ENCODE measurements at regions not wholly inside any gene's neighbourhood (a gene's known extent, or its start where the extent isn't known, plus 50 kb on each side); places are given as distances from the start of the nearest gene placed in this dataset.

GRCh38 chr1:34270181-34270580, 93.5 kb downstream of the C1orf94 start:
- Histone ChIP-seq H3K9me3 (no peaks in the 10 kb centered on the region), H3K36me3 (no peaks in the 10 kb centered on the region), H3K4me3 (no peak overlapping the region), H3K27ac (no peak overlapping the region), H3K4me1 (no peaks in the 10 kb centered on the region), H3K27me3 (replicated peaks in 1 of 7) (peaks cover 0 to 30% (median 0%) of the 10 kb centered on the region in 7 donors)
- 65 to 79% (median 72%) methylated on average over 3 of the region's 3 CpGs for WGBS, 5 donors
- intact Hi-C loops (cut with DNase I; ENCODE audit: low total_unique reads): no loop called here
- DNase-seq: no peak
- TF ChIP-seq POLR2AphosphoS5 (IDR thresholded peaks at IDR 0.05) (no peak), POLR2A (IDR thresholded peaks at IDR 0.05) (no peak), CTCF (IDR thresholded peaks at IDR 0.05 in 8 of 11, conservative IDR thresholded peaks at IDR 0.05 in 3 of 11) (no peak)

GRCh38 chr1:34272152-34272551, 95.4 kb downstream of the C1orf94 start:
- Histone ChIP-seq H3K27me3 (replicated peaks in 1 of 7) (peaks cover 0 to 16% (median 0%) of the 10 kb centered on the region in 7 donors), H3K9me3 (no peaks in the 10 kb centered on the region), H3K4me3 (no peak overlapping the region), H3K27ac (no peak overlapping the region), H3K4me1 (no peaks in the 10 kb centered on the region), H3K36me3 (no peaks in the 10 kb centered on the region)
- intact Hi-C loops (cut with DNase I; ENCODE audit: low total_unique reads): no loop called here
- 64 to 87% (median 78%) methylated on average over 4 of the region's 4 CpGs for WGBS, 5 donors
- TF ChIP-seq POLR2AphosphoS5 (IDR thresholded peaks at IDR 0.05): no peak
- TF ChIP-seq CTCF (IDR thresholded peaks at IDR 0.05 in 8 of 11, conservative IDR thresholded peaks at IDR 0.05 in 3 of 11): no peak
- TF ChIP-seq POLR2A (IDR thresholded peaks at IDR 0.05): no peak
- DNase-seq: no peak

- Histone ChIP-seq H3K4me1 (no peaks in the 10 kb centered on the region), H3K36me3 (no peaks in the 10 kb centered on the region), H3K4me3 (no peak overlapping the region), H3K27ac (no peak overlapping the region), H3K27me3 (replicated peaks in 1 of 7) (peaks cover 0 to 4% (median 0%) of the 10 kb centered on the region in 7 donors), H3K9me3 (no peaks in the 10 kb centered on the region)
- TF ChIP-seq CTCF (IDR thresholded peaks at IDR 0.05 in 8 of 11, conservative IDR thresholded peaks at IDR 0.05 in 3 of 11): no peak
- TF ChIP-seq POLR2AphosphoS5 (IDR thresholded peaks at IDR 0.05): no peak
- no peak for TF ChIP-seq POLR2A (IDR thresholded peaks at IDR 0.05)
- WGBS, 5 donors: 88 to 92% (median 91%) methylated on average over 3 of the region's 3 CpGs
- intact Hi-C loops (cut with DNase I; ENCODE audit: low total_unique reads): no loop called here
- DNase-seq: no peak
Measured at GRCh38 chr1:34275150-34275549, 98.4 kb downstream of the C1orf94 start.

- Histone ChIP-seq H3K4me1 (no peaks in the 10 kb centered on the region), H3K9me3 (peaks cover 0 to under 1% (median 0%) of the 10 kb centered on the region in 8 donors), H3K36me3 (no peaks in the 10 kb centered on the region), H3K27ac (no peak overlapping the region), H3K27me3 (replicated peaks in 1 of 7) (peaks cover 0 to 13% (median 0%) of the 10 kb centered on the region in 7 donors), H3K4me3 (no peak overlapping the region)
- TF ChIP-seq CTCF (IDR thresholded peaks at IDR 0.05 in 8 of 11, conservative IDR thresholded peaks at IDR 0.05 in 3 of 11) (no peak), POLR2A (IDR thresholded peaks at IDR 0.05) (no peak), POLR2AphosphoS5 (IDR thresholded peaks at IDR 0.05) (no peak)
- no peak for DNase-seq
- intact Hi-C loops (cut with DNase I; ENCODE audit: low total_unique reads): no loop called here
Measured at GRCh38 chr1:34276606-34277005, 99.9 kb downstream of the C1orf94 start.
